22Rv1 (cell line): ENCODE measurements at regions not wholly inside any gene's neighbourhood (a gene's known extent, or its start where the extent isn't known, plus 50 kb on each side); places are given as distances from the start of the nearest gene placed in this dataset.

Experiments used
- CTCF ChIP-seq: fragments of 450-650 bp; IDR thresholded peaks from 2 replicates; pipeline ENCODE4 v1.5.1; 2017; ENCODE audit warnings: mild to moderate bottlenecking
- ZFX ChIP-seq: fragments of 450-650 bp; IDR thresholded peaks from 2 replicates; pipeline ENCODE4 v1.6.1; 2017; ENCODE audit warnings: antibody characterized with exemption, borderline replicate concordance

GRCh38 chr4:72993876-72994275, 75.6 kb downstream of the COX18 start:
- TF ChIP-seq CTCF (no peak), ZFX (no peak)
